SK-N-SH (cell line): ENCODE measurements at regions not wholly inside any gene's neighbourhood (a gene's known extent, or its start where the extent isn't known, plus 50 kb on each side); places are given as distances from the start of the nearest gene placed in this dataset.

Experiments
- CTCF ChIP-seq: fragments of 200-600 bp; sonication (generic); IDR thresholded peaks from 2 replicates; pipeline ENCODE4 v1.6.1; 2017; ENCODE audit warnings: antibody characterized with exemption, mild to moderate bottlenecking, moderate library complexity
- EP300 ChIP-seq, 2 experiments: IDR thresholded peaks; 2 replicates each; pipeline versions ENCODE4 v1.4.0 to v1.6.1; 2012; ENCODE audit warnings: borderline replicate concordance in 1 of 2, low read depth in 1 of 2, low read length in 1 of 2
- GATA2 ChIP-seq: sonication (generic); formaldehyde crosslinking; IDR thresholded peaks from 2 replicates; pipeline ENCODE4 v1.5.0; 2020; ENCODE audit warnings: mild to moderate bottlenecking, missing genetic modification reagents
- MEF2A ChIP-seq: IDR thresholded peaks from 2 replicates; pipeline ENCODE4 v1.4.0; 2012; ENCODE audit warnings: low read depth, borderline replicate concordance
- PBX3 ChIP-seq: IDR thresholded peaks from 2 replicates; pipeline ENCODE4; 2012
- POLR2AphosphoS5 ChIP-seq: IDR thresholded peaks from 2 replicates; pipeline ENCODE4 v1.6.1; 2012; ENCODE audit warnings: low read depth, low read length
- RCOR1 ChIP-seq: fragments of 150-350 bp; IDR thresholded peaks from 2 replicates; pipeline ENCODE4 v1.6.1; 2017; ENCODE audit warnings: antibody characterized with exemption, low read length
- REST ChIP-seq: IDR thresholded peaks from 2 replicates; pipeline ENCODE4 v1.6.1; 2012; ENCODE audit warnings: mild to moderate bottlenecking, low read depth, low read length, moderate library complexity
- SMC3 ChIP-seq: IDR thresholded peaks from 2 replicates; pipeline ENCODE4 v1.6.1; 2012; ENCODE audit warnings: low read depth, low read length, improper control_type of control experiment
- TCF12 ChIP-seq: IDR thresholded peaks from 2 replicates; pipeline ENCODE4 v1.4.0; 2012
- USF1 ChIP-seq: IDR thresholded peaks from 2 replicates; pipeline ENCODE4 v1.4.0; 2012; ENCODE audit warnings: low read depth, borderline replicate concordance
- TF ChIP-seq, protein P1 (sequence below): IDR thresholded peaks from 2 replicates; pipeline ENCODE4 v1.4.0; 2012; ENCODE audit warnings: low read depth

- no peak for TF ChIP-seq SMC3
- TF ChIP-seq POLR2AphosphoS5 = no peak
- no peak for TF ChIP-seq MEF2A
- TF ChIP-seq CTCF = no peak
- no peak for TF ChIP-seq RCOR1
- TF ChIP-seq REST = no peak
- no peak for TF ChIP-seq EP300 (IDR thresholded peaks at IDR 0.05; ENCODE audit: borderline replicate concordance in 1 of 2, low read depth in 1 of 2, low read length in 1 of 2)
- TF ChIP-seq USF1 = no peak
- TF ChIP-seq TCF12 = no peak
- TF ChIP-seq PBX3 = no peak
- TF ChIP-seq, protein P1, sequence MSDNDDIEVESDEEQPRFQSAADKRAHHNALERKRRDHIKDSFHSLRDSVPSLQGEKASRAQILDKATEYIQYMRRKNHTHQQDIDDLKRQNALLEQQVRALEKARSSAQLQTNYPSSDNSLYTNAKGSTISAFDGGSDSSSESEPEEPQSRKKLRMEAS = no peak
- TF ChIP-seq GATA2 (CRISPR knock-in tag) = no peak
Observed at GRCh38 chr6:147087641-147088040, 116.6 kb upstream of the STXBP5 start.
